Muscle of arm (tissue), 1 donor: ENCODE measurements at regions not wholly inside any gene's neighbourhood (a gene's known extent, or its start where the extent isn't known, plus 50 kb on each side); places are given as distances from the start of the nearest gene placed in this dataset.
"Not testable (repeated sequence)": the region's sequence is repeated elsewhere in the genome, so short reads cannot be mapped to it uniquely, and the experiment has no call there.

Experiments
- DNase-seq: peaks from one replicate; pipeline ENCODE4 v3.0.0-alpha.2; 2013

DNA sequence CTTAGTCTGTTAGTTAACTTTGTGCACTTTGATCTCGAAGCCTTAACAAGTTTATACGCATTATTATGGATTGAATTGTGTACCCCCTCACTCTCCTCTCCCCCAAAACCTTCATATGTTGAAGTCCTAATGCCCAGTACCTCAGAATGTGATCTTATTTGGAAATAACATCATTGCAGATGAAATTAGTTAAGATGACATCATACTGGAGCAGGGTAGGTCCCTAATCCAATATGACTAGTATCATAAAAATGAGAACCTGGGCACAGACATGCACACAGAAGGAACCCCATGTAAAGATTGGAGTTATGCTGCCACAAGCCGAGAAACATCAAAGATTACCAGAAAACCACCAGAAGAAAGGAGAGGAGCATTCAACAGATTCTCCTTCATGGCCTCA, 85.8 kb upstream of the TSC22D1 start:
- no peak for DNase-seq

DNA sequence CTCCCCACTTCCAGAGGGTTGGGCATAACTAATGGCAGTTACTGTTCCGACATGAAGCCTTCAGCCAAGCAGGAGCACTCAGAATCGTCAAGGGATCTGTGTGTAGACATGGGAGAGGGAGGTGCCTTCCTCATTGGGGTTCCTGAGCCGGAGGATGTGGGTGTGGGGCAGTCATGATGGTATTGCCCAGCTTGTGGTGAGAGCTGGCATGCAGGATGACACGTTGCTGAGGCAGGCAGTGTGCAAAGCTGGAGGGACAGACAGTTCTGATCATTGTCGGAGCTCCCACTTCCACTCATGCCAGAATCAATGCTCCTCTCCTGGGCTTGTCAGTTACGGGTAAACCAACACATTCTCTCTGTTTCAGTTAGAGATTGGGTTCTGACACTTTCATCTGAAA, 83.9 kb upstream of the TSC22D1 start:
- no peak for DNase-seq

DNA sequence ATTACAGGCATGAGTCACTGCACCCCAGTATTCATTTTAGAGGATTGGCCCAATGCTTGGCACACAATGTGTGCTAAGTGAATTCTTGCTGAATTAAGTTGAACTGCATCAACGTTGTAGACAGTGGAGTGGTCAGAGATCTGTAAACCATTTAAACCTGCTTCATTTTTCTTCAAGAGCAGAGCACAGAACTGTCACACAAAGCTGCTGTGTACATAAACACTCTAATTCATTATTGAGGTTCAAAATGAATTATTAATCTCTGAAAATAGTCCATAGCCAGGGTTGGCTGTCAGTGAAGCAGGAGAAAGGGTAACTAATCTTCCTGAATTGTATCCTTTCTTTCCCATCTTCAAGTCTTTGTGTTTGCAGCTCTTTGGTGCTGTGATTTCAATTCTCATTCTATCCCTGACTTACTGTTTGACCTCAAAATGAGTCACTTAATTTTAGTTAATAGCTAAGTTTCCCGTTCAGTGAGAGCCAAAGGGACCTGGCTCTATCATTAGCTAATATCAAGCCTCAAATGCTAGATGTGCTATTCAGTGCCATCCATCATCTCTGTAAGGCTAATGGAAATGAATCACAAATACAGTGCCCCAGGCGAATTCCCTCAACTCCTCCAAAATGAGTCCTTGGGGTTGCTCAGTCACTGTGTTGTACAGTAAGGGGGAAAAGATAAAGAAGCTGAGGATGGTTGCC, 77.0 kb upstream of the TSC22D1 start:
- no peak for DNase-seq

DNA sequence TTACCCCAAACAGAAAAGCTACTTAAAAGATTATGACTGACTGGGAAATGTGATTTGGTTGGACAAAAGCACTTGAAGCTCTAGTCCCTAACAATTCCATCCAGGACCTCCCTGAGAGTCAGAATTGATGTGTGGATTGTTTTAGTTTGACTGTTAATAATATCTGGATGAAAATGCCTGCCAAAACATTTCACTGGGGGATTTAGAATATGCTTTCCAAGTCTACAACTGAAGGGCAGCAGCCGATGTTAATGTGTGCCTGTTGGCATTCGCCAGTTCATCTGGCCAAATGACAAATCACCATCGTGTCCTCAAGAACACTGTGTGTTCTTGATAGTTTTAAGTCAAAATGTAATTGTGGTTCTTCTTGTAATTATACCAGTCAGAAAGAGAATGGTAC, 76.0 kb upstream of the TSC22D1 start:
- DNase-seq: no peak

DNA sequence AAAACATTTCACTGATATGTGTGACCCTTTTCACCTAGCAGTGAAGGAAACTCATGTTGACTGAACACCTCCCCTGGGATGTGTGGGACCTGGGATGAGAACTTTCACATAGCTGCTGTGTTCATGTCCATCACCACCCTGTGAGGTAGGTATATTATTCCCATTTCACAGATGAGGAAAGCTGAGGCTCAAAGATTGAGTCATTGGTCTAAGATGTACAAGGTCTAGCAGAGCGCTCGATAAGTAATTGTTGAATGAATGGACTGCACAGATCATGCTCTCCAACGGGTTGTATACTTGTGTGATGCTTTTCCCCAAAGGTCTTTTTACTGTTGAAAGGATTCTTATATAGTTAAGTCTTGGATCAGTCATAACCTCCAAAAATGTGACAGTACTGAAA, 75.6 kb upstream of the TSC22D1 start:
- DNase-seq: no peak

DNA sequence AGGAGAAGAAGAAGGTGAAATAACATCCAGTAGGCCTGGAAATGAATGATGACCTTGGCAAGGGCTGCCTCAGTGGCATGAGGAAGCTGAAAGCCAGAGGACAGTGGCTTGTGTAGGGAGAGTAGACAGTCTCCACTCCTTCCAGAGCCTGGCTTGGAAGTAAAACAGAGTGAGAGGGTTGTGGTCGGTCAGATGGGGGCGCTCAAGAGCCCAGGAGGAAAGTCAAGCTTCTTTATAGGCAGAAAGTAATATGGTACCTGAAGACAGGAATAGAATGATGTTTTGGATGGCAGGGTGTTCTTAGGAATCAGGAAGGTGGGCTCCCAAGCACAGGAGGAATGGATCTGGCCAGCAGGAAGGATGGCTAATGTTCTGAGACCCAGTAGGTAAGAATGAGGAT, 75.1 kb upstream of the TSC22D1 start:
- no peak for DNase-seq

DNA sequence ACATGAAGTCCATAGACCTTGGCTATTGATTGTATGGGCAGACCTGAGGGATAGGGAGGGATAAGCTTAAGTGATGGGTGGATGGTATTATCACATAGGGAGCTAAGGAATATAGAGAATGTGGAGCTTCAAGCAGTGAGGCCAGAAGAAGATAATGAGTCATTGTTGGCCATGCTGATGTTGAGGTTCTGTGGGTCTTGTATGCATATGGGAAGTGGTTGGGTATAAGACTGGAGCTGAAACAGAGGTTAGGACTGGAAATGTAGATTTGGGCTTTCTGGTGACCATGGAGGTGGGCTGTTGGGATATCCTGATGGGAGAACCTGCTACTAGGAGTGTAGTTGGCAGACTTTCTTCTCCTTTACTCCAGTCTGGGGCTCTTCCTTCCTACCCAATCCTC, 73.7 kb upstream of the TSC22D1 start:
- DNase-seq: no peak

DNA sequence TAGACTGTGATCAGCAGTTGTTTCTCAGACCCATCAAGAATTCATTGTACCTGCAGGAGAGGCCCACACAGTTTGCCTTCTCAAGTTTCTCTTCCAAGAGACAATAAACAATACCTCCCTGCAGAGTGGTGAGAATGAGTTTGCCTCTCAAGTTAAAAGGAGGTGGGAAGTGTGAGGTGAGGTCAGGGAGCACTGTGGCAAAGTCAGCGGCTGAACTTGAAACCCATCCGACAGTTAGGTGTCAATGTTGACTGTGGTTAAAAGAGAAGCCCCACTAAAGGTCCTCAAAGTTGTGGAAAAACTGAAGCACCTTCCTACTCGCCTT, 72.9 kb upstream of the TSC22D1 start:
- no peak for DNase-seq

DNA sequence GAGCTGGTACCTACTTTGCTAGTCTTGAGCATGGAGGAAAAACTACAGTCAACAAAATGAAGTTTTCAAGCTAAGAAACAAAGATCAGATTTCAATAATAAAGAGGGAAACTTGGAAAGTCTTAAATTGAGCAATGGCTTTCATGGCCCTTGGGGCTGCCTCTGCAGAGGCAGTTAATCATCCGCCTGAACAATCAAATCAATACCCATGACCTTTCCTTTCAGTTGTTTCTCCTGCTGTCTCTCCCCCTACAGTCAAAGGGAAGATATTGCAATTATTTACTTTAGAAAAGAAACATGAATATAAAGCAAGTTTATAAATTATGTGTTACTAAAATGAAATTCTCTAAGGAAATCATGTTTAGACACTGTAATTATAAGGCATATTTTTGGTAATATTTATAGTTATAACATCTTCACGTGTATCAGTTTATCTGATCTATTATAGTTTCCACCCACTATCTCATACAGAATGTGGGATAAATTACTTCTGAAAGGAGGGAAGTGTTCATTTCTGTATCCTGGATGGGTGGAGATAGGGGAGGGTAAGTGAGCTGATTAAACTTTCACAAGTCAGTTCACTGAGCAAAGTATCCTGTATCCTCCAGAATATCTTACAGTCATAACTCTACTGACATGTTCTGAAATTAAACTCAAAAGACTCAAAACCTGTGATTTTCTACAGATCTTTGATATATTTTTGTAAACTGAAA, 72.4 kb upstream of the TSC22D1 start:
- DNase-seq: no peak

DNA sequence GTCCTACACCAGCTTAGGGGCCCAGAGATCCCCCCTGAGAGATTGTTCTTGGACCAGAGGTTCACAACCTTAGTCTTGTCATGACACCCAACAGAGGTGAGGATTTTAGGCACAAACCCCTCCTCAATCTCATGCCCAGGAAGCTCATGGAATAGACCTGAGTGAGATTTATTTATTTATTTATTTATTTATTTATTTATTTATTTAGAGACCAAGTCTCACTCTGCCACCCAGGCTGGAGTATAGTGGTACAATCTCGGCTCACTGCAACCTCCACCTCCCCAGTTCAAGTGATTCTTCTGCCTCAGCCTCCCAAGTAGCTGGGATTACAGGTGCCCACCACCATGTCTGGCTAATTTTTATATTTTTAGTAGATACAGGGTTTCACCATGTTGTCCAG, 71.4 kb upstream of the TSC22D1 start:
- DNase-seq: not testable (repeated sequence)

DNA sequence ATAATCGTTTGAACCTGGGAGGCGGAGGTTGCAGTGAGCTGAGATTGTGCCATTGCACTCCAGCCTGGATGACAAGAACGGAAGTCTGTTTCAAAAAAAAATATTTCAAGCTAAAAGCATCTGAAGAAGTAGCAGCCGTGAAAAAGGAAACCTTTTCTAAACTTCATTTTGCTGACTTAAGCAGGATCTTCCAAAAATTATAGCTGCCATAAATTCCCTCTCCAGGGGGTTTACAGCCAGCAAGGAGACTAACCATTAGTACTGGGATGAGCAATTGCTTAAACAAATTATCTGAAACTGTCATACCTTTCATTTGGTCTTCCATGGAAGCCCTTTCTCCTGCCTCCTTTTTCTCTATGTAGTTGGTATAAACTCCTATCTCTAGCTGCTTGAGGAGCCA, 69.9 kb upstream of the TSC22D1 start:
- no peak for DNase-seq

DNA sequence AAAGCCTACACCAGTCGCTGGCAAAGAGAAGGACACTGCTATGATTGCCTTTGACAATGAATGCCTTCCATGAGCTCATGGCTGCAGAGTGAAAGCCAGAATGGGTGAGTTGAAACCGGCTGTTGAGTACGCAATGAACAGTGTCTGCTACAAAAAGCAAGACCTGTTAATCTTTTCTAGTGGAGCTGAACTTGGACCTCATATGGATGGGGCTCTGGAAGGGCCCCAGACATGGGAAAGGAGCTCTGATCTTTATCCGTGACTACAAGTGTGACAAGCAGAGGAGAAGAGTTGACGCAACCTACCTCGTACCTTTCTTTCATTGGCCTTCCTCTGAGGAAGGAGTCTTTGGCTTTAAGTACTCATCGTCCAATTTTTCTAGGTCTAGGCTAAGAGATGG, 67.1 kb upstream of the TSC22D1 start:
- no peak for DNase-seq

DNA sequence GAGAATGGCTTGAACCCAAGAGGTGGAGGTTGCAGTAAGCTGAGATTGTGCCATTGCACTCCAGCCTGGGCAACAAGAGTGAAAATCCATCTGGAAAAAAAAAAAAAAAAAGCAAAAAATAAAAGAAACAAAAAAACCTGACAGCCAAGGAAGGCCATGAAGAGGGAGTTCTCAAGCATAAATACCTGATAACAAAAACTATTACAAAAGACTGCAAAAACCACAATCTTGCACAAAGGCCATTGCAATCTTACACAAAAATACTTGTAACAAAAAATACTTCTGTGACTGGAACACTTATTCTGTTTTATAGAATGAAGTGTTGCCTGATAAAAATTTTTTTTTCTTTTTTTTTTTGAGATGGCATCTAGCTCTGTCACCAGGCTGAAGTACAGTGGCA, 61.5 kb upstream of the TSC22D1 start:
- no peak for DNase-seq

DNA sequence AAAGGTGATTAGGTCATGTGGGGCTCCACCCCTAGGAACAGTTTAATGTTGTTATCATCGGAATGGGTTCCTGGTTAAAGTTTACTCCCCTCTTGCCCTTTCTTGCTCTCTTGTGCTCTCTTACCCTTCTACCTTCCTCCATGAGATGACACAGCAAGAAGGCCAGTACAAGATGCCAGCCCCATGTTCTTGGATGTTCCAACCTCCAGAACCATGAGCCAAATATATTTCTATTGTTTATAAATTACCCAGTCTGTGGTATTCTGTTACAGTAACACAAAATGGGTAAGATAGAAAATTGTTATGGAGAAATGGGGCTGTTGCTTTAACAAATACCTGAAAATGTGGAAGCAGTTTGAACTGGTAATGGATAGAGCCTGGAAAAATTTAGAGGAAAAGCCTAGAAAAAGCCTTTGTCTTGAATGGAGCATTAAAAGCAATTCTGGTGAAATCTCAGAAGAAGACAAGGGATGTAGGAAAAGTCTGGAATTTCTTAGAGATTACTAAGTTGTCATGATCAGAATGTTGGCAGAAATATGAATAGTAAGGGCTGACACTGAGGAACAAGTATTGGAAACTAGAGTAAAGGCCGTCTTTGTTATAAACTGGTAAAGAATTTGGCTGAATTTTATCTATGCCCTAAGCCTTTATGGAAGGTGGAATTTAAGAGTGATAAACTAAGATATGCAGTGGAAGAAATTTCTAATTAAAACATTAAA, 53.5 kb upstream of the TSC22D1 start:
- DNase-seq: no peak

DNA sequence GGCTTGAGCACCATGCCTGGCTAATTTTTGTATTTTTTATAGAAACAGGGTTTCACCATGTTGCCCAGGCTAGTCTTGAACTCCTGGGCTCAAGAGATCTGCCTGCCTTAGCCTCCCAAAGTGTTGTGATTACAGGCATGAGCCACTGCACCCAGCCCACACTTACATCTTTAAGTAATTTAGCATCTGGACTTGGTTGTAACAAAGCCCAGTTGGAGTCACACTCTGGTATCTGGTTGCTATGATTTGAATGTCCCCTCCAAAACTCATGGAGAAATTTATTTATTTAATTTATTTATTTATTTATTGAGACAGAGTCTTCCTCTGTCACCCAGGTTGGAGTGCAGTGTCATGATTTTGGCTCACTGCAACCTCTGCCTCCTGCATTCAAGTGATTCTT, 52.7 kb upstream of the TSC22D1 start:
- not testable (repeated sequence) for DNase-seq

DNA sequence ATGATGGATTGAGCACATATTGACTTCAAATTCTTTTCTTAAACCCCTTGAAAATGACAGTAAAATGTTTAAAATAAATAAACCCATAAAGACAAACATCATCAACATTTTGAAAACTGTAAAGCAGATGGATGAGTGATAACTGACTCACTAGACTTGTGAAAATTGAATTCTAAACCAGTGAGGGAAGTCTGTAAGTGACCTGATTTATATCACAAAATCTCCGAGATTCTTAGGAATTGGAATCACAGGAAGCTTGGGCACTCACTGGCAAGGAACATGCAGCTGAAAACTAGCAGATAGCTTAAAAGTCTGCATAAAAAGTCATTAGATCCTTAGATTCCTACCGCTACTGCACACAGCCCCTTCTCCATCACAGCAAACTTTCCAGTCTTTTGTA, 51.3 kb upstream of the TSC22D1 start:
- DNase-seq: no peak

DNA sequence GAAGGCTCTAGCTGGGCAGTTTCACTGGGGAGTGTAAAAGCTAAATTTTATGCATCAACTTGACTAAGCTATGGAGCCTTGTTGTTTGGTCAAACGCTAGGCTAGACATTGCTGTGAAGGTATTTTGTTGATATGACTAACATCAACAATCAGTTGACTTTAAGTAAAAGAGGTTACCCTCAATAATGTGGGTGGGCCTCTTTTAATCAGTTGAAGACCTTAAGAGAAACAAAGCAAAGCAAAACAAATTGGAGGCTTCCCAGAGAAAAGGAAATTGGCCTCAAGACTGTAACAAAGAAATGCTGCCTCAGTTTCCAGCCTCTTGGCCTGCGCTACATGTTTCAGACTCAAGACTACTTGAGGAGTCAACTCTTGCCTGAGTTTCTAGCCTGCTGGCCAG, 50.0 kb upstream of the TSC22D1 start:
- DNase-seq: no peak
